Astrocyte of the spinal cord (primary cell): ENCODE measurements at regions not wholly inside any gene's neighbourhood (a gene's known extent, or its start where the extent isn't known, plus 50 kb on each side); places are given as distances from the start of the nearest gene placed in this dataset.
"Not testable (repeated sequence)": the region's sequence is repeated elsewhere in the genome, so short reads cannot be mapped to it uniquely, and the experiment has no call there.

Source experiments
- DNase-seq: peaks from one replicate; pipeline ENCODE4 v3.0.0; 2011; ENCODE audit warnings: low read depth, low spot score
- H3K4me3 ChIP-seq: 2 replicates; pipeline ENCODE4 v1.5.1; 2011; ENCODE audit warnings: low read depth, mild to moderate bottlenecking, low read length, moderate library complexity
- in situ Hi-C: cut with HindIII; loops from 2 replicates; pipeline ENCODE4 v1.10.0; 2017; ENCODE audit warnings: low sequenced_read_pairs
- TF ChIP-seq, protein P1 (sequence below): IDR thresholded peaks from 2 replicates; pipeline ENCODE4 v1.5.1; 2012; ENCODE audit warnings: low read depth, mild to moderate bottlenecking, low read length, inconsistent platforms

DNA sequence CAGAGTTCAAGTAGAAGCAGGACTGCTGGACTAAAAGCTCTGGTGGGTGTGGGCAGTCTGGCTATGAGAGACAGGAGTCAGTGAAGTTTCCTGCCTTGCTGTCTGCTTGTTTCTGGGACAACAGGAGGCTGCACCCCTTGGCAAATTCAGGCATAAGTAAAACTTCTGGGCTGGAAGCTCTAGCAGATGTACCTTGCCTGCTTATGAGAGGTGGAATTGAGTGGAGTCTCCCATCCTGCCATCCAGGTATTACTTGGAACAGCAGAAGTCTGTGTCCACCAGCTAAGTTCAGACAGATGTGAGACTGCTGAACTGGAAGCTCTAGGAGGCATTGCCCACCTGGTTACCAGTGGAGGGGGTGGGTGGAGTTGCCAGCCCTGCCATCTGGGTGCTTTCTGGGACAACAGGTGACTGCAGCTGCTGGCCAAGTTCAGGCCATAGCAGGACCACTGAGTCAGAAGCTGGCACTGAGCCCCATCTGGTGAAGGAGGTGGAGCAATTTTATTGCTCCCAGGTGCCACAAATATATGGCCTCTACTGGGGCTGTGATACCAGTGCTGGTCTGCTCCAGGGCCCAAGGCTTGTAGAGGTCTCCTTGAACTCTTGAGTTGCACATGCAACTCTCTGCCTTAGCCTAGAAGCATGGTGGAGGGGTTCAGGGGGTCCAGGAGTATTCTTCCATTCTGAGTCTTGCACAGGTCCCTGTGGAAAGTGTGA is 199.4 kb upstream of the FN1 start:
- in situ Hi-C loops = no loop called here
- no peak for DNase-seq
- H3K4me3 ChIP-seq = no peak overlapping the region
- TF ChIP-seq, protein P1, sequence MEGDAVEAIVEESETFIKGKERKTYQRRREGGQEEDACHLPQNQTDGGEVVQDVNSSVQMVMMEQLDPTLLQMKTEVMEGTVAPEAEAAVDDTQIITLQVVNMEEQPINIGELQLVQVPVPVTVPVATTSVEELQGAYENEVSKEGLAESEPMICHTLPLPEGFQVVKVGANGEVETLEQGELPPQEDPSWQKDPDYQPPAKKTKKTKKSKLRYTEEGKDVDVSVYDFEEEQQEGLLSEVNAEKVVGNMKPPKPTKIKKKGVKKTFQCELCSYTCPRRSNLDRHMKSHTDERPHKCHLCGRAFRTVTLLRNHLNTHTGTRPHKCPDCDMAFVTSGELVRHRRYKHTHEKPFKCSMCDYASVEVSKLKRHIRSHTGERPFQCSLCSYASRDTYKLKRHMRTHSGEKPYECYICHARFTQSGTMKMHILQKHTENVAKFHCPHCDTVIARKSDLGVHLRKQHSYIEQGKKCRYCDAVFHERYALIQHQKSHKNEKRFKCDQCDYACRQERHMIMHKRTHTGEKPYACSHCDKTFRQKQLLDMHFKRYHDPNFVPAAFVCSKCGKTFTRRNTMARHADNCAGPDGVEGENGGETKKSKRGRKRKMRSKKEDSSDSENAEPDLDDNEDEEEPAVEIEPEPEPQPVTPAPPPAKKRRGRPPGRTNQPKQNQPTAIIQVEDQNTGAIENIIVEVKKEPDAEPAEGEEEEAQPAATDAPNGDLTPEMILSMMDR = no peak

DNA sequence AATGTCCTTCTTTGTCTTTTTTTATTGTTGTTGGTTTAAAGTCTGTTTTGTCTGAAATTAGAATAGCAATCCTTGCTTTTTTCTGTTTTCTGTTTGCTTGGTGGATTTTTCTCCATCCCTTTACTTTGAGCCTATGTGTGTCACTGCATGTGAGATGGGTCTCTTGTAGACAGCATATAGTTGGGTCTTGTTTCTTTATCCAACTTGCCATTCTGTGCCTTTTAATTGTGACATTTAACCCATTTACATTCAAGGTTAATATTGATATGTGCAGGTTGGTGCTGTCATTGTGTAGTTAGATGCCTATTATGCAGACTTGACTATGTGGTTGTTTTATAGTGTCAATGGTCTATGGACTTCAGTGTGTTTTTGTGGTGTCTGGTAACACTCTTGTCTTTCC is 197.5 kb upstream of the FN1 start:
- H3K4me3 ChIP-seq = no peak overlapping the region
- in situ Hi-C loops = no loop called here
- TF ChIP-seq, protein P1 = no peak
- DNase-seq = no peak

DNA sequence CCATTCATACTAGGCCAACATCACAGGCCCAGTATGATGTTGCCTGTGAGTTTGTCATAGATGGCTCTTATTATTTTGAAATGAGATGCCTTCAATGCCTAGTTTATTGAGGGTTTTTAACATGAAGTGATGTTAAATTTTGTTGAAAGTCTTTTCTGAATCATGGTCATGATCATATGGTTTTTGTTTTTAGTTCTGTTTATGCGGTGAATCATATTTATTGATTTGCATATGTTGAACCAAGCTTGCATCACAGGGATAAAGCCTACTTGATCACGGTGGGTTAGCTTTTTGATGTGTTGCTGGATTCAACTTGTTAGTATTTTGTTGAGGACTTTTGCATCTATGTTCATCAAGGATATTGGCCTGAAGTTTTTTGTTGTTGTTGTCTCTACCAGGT is 195.8 kb upstream of the FN1 start:
- TF ChIP-seq, protein P1 = no peak
- no peak for DNase-seq
- in situ Hi-C loops = no loop called here

DNA sequence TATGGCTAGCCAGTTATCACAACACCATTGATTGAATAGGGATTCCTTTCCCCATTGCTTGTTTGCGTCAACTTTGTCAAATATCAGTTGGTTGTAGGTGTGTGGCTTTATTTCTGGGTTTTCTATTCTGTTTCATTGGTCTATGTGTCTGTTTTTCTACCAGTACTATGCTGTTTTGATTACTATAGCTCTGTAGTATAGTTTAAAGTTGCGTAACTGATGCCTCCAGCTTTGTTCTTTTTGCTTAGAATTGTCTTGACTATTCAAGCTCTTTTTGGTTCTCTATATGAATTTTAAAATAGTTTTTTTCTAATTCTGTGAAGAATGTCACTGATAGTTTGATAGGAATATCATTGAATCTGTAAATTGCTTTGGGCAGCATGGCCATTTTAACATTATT is 194.9 kb upstream of the FN1 start:
- H3K4me3 ChIP-seq, DNase-seq, in situ Hi-C loops: not testable (repeated sequence)

More for the DNA sequence above, 195.8 kb upstream of the FN1 start:
- H3K4me3 ChIP-seq = no peak overlapping the region

GRCh38 chr2:215627771-215628170 is 191.9 kb upstream of the FN1 start:
- H3K4me3 ChIP-seq = no peak overlapping the region
- no peak for DNase-seq
- in situ Hi-C loops = no loop called here
- TF ChIP-seq, protein P1 = no peak

DNA sequence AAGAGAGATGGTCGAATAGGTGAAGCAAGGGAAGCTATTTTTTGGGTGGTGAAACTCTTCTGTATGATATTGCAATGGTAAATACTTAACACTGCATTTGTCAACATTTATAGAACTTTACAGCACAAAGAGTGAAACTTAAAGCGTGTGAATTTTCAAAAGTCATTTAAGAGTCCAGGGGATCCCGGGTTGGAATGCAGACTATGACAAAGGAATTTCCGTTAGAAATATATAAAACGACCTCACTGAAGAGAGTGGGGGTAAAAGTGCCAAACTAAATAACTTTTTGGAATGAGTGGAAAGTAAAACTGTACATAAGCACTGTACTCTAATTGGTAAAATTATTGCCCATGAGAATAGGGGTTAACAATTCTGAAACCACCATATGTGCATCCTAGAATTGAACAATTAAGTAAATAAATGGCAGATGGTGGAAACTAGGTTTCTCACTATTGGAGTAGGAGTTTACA is 191.0 kb upstream of the FN1 start:
- H3K4me3 ChIP-seq = no peak overlapping the region
- TF ChIP-seq, protein P1 = no peak
- peak; percentile 79 for DNase-seq
- in situ Hi-C loops = no loop called here

DNA sequence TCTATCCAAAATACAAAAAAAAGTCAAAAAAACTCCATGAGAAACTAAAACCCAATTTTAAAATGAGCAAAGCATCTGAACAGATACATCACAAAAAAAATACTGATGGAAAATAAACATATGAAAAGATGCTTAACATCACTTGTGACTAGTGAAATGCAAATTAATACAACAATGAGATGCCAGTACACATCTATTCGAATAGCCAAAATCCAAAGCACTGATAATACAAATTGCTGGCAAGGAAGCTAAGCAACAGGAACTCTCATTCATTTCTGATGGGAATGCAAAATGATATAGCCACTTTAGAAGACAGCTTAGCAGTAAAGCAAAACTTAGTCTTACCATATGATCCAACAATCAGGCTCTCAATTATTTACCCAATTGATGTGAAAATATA is 190.2 kb upstream of the FN1 start:
- in situ Hi-C loops = no loop called here
- DNase-seq = no peak
- H3K4me3 ChIP-seq = no peak overlapping the region
- TF ChIP-seq, protein P1 = no peak
